ENCODE measurements at regions not wholly inside any gene's neighbourhood (a gene's known extent, or its start where the extent isn't known, plus 50 kb on each side); places are given as distances from the start of the nearest gene placed in this dataset.
"Not testable (repeated sequence)": the region's sequence is repeated elsewhere in the genome, so short reads cannot be mapped to it uniquely, and the experiment has no call there.

DNA sequence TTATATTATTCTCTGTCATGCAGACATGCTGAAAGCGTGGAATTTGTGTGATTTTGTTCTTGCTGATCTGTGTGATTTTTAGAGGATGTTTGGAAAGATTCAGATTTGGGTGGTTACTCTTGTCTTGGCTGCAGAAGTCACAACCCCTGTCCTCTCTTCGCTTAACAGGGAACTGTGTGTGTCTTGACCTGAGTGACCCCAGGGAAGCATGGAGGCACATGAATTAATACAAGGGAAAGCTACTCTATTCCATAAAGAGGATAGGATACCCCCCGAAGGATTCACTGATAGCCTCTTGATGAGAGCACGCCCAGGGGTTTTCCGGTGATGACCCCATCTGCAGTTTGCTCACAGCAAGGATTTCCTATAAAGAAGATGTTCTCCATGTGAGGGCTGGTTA lies 168.8 kb upstream of the ZNF469 start:
- TF ChIP-seq, protein P1, sequence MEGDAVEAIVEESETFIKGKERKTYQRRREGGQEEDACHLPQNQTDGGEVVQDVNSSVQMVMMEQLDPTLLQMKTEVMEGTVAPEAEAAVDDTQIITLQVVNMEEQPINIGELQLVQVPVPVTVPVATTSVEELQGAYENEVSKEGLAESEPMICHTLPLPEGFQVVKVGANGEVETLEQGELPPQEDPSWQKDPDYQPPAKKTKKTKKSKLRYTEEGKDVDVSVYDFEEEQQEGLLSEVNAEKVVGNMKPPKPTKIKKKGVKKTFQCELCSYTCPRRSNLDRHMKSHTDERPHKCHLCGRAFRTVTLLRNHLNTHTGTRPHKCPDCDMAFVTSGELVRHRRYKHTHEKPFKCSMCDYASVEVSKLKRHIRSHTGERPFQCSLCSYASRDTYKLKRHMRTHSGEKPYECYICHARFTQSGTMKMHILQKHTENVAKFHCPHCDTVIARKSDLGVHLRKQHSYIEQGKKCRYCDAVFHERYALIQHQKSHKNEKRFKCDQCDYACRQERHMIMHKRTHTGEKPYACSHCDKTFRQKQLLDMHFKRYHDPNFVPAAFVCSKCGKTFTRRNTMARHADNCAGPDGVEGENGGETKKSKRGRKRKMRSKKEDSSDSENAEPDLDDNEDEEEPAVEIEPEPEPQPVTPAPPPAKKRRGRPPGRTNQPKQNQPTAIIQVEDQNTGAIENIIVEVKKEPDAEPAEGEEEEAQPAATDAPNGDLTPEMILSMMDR (IDR thresholded peaks at IDR 0.05; ENCODE audit: insufficient read depth, low read length): not testable (repeated sequence)
- not testable (repeated sequence) for TF ChIP-seq POLR2AphosphoS5 (IDR thresholded peaks at IDR 0.05; ENCODE audit: low read depth)
